Stimulated activated effector memory CD8-positive, alpha-beta T cell treated with anti-CD3 and anti-CD28 coated beads, Interleukin-12 subunit alpha, Interleukin-12 subunit beta, amount 100 ng/mL, for 72 hours (primary cell): ENCODE measurements at regions not wholly inside any gene's neighbourhood (a gene's known extent, or its start where the extent isn't known, plus 50 kb on each side); places are given as distances from the start of the nearest gene placed in this dataset.
"Not testable (repeated sequence)": the region's sequence is repeated elsewhere in the genome, so short reads cannot be mapped to it uniquely, and the experiment has no call there.

Experiments
- ATAC-seq: fragments of 150-1000 bp; cut with Tn5 transposase; 2 replicates; pipeline ENCODE4 v1.10.0; 2021
- DNase-seq, 2 donors: peaks; one replicate each; pipeline ENCODE4 v3.0.0; 2021 to 2022; ENCODE audit warnings: low spot score in 2 of 2
- H3K27ac Mint-ChIP-seq: one replicate; pipeline ENCODE4 v1.8.0; 2022; ENCODE audit warnings: mild to moderate bottlenecking, mixed read lengths
- H3K36me3 Mint-ChIP-seq: one replicate; pipeline ENCODE4 v1.8.0; 2022; ENCODE audit warnings: mild to moderate bottlenecking, mixed read lengths
- H3K4me1 Mint-ChIP-seq: one replicate; pipeline ENCODE4 v1.8.0; 2022; ENCODE audit warnings: mixed read lengths
- H3K4me3 Mint-ChIP-seq: one replicate; pipeline ENCODE4 v1.8.0; 2022; ENCODE audit warnings: mild to moderate bottlenecking, mixed read lengths
- H3K9me3 Mint-ChIP-seq: one replicate; pipeline ENCODE4 v1.8.0; 2022; ENCODE audit warnings: mixed read lengths

DNA sequence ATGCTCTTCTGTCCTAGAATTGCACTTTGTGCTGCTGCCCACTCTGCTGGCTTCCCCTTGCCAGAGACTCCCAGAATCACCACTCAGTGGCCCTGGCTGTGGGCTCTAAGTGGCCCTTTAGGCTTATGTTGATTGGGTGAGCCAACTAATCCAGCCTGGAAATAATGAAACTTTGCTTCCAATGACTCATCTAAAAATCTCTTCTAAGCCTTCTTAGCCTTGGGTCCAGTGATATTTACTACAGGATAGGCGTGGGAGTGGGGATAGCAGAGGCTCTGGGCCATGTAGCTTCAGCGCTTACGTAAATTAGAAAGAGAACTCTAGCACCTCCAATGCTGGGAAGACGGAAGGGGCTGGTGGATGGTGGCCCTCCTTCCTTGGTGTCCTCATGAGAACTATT, 137.9 kb downstream of the TTC8 start:
- Mint-ChIP-seq H3K4me3 (no peak overlapping the region), H3K36me3 (no peaks in the 10 kb centered on the region), H3K4me1 (no peaks in the 10 kb centered on the region), H3K27ac (no peak overlapping the region), H3K9me3 (no peaks in the 10 kb centered on the region)
- no peak for DNase-seq
- no peak for ATAC-seq

DNA sequence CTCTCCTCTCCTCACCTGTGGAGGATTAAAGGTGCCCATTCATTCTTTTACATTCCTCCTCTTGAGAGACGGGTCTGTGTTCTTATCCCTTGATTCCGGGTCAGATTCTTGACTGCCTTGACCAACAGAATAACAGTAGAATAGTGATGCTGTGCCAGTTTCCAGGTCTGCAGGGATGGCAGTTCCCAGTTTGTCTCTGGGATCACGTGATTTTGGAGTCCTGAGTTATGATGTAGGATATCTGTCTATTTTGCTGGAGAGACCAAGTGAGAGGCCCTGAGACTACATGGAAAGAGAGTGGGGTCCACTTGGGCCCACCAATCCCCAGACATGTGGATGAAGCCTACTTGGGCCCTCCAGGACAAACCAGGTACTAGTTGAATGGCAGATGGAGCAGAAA, 142.8 kb downstream of the TTC8 start:
- no peak overlapping the region for H3K4me3 Mint-ChIP-seq
- H3K4me1 Mint-ChIP-seq = no peaks in the 10 kb centered on the region
- H3K27ac Mint-ChIP-seq = no peak overlapping the region
- H3K9me3 Mint-ChIP-seq = no peaks in the 10 kb centered on the region
- no peaks in the 10 kb centered on the region for H3K36me3 Mint-ChIP-seq
- DNase-seq (no peak), ATAC-seq (no peak)

DNA sequence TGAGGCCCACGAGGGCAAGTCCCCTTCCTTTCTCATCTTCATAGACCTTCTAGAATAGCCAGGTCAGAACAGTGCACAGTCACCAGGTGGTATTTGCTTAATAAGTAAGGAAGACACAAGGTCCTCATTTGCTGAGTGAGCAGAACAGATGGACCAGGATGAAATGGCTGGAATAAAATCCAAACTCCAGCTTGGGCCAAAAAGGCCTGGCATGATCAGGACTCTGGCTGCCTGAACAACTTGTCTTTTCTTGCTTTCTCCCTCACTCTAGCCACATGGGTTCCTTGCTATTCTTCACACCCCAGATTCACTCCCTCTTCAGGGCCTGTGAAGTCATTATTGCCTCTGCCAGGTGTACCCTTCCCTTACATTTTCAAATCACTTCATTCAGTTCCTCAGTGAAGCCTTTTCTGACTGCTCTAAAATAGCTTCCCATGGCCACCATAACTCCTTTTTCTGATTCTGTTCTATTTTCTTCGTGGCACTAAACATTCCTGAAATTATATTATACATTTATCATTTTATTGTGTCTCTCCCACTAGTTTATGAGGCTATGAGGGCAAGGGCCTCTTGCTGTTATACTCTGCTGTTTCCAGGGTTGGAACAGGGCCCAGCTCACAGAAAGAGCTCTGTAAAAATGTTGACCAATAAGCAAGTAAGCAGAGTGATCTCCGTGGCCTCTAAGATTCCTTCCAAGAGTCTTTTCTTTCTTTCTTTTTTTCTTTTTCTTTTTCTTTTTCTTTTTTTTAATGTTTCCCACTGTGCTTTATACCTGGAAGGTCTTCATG, 150.8 kb downstream of the TTC8 start:
- H3K9me3 Mint-ChIP-seq = peaks cover 5% of the 10 kb centered on the region
- H3K4me1 Mint-ChIP-seq = peaks cover 5% of the 10 kb centered on the region
- DNase-seq = no peak
- H3K36me3 Mint-ChIP-seq = no peaks in the 10 kb centered on the region
- ATAC-seq = no peak
- H3K4me3 Mint-ChIP-seq = no peak overlapping the region
- no peak overlapping the region for H3K27ac Mint-ChIP-seq

DNA sequence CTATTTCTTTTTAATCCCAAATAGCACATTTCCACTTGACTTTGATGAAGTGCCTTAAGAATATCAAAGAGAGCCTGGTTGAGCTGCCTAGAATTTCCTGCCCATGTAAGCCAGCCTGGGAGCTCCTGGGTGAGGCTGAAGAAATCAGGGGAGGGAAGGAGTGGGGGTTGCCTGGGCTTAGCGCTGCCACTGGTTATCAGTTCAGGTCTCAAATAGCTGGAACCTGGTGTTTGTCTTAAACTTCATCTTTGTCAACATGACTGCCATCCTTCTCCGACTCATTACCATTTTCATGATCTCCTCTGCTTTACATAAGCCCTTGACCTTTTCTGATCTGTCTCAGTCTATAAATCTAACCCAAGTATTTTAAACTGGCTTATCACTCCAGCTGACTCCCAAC, 151.5 kb downstream of the TTC8 start:
- no peak for DNase-seq
- Mint-ChIP-seq H3K4me1 (peaks cover 5% of the 10 kb centered on the region), H3K4me3 (no peak overlapping the region), H3K27ac (no peak overlapping the region), H3K36me3 (no peaks in the 10 kb centered on the region), H3K9me3 (peaks cover 5% of the 10 kb centered on the region)
- ATAC-seq = no peak

DNA sequence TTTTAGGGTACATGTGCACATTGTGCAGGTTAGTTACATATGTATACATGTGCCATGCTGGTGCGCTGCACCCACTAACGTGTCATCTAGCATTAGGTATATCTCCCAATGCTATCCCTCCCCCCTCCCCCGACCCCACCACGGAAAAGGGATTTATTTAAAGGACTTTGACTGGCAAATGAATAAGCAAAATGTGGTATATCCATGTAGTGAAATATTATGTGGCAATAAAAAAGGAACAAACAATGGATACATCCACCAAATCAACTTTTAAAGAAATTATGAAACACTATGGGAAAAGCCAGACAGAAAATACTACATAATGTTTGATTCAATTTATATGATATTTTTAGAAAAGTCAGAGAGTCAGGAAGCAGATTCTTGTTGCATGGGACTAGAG, 156.5 kb downstream of the TTC8 start:
- not testable (repeated sequence) for H3K27ac Mint-ChIP-seq, H3K36me3 Mint-ChIP-seq, H3K4me1 Mint-ChIP-seq

DNA sequence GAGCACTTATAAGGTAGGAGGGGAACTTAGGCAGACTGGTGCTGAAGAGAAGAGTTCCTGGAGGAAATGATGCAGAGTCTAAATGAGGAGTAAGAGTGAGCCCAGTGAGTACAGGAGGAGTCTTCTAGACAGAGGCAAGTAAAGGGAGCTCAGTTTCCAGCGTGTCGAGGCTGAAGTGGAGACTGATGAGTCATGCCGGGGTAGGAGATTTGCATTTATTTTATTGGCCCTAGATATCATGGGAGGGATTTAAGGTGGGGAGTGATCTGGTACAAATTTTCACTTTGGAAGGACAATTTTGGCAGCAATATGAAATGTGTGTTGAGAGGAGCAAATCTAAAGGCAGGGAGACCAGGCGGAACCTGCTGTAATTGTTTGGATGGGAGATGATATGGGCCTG, 157.5 kb downstream of the TTC8 start:
- H3K9me3 Mint-ChIP-seq = peaks cover 10% of the 10 kb centered on the region
- no peaks in the 10 kb centered on the region for H3K36me3 Mint-ChIP-seq
- H3K27ac Mint-ChIP-seq = no peak overlapping the region
- H3K4me3 Mint-ChIP-seq = no peak overlapping the region
- no peak for DNase-seq
- H3K4me1 Mint-ChIP-seq = peaks cover 5% of the 10 kb centered on the region
- ATAC-seq = no peak

More for the DNA sequence above, 156.5 kb downstream of the TTC8 start:
- not testable (repeated sequence) for ATAC-seq, H3K9me3 Mint-ChIP-seq, DNase-seq, H3K4me3 Mint-ChIP-seq

DNA sequence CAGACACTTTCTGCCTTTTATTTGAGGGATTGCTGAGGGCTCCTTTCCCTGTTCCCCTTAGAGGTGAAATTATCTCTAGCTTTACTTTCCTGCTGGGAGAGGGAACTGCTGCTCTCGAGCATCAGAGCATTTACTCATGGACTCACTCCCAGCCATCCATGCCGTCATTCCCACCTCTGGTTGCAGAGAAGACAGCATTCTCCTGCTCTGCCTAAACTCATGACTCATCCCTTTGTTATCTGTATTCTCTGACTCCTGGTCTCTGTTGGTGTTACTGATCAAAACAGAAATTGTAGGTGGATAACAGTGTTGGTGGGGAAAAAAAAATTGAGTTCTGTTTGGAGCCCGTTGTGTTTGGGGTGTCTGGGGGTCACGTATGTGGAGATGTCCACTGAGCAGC, 159.3 kb downstream of the TTC8 start:
- Mint-ChIP-seq H3K36me3 (no peaks in the 10 kb centered on the region), H3K9me3 (peaks cover 5% of the 10 kb centered on the region), H3K4me3 (no peak overlapping the region), H3K27ac (no peak overlapping the region), H3K4me1 (no peaks in the 10 kb centered on the region)
- no peak for ATAC-seq
- DNase-seq = no peak

DNA sequence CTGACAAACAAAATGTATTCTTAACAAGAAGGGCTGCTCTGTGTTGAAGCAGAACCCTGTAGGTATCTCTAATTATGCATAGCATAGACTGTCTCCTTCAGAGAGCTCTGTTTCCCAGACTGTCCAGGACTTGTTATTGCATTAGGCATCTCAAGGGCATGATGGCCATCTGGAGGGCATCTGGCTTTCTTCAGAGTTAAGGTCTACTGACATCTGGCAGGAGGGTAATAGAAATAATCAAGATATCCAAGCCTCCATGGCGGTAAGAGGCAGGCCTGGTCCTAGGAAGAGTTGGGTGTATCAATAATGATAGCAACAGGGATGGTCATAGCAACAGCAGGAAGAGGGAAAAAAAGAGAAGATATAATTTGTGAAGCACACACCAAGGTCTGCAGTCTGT, 161.2 kb downstream of the TTC8 start:
- Mint-ChIP-seq H3K9me3 (peaks cover 5% of the 10 kb centered on the region), H3K4me1 (no peaks in the 10 kb centered on the region), H3K36me3 (no peaks in the 10 kb centered on the region), H3K4me3 (no peak overlapping the region), H3K27ac (no peak overlapping the region)
- ATAC-seq (no peak), DNase-seq (no peak)

DNA sequence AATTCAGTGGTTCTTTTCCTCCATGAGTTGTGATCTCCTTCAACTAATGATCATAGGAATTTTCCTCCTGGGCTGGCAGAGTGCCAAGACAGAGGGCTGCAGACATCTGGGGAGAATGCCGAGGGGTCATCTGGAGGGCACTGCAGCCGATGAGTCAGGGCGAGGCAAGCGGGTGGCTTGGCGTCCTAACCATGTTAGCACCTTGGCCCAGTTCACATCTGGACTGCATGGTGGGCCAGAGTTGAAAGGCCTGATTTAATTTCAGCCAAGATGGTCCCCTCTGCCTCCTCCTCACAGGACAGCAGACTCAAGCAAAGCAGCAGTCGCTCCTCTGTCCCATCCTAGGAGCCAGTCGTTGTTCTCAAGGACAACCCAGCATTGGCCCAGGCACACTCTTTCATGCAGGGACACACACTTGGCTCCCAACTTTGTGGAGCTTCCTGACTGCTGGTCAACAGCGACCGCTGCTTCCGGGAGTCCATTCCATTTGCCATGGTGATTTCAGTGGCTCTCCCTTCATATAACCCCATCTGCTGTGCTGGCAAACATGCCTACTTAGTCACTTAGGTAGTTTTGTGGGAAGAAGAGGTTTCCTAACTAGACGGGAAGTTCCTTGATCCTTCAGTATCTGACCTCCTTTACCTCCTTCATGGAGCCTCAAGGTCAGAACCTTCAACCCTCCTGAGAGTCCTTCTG, 161.8 kb downstream of the TTC8 start:
- Mint-ChIP-seq H3K4me1 (no peaks in the 10 kb centered on the region), H3K36me3 (no peaks in the 10 kb centered on the region), H3K9me3 (peaks cover 5% of the 10 kb centered on the region), H3K4me3 (no peak overlapping the region), H3K27ac (no peak overlapping the region)
- ATAC-seq (no peak), DNase-seq (no peak)

DNA sequence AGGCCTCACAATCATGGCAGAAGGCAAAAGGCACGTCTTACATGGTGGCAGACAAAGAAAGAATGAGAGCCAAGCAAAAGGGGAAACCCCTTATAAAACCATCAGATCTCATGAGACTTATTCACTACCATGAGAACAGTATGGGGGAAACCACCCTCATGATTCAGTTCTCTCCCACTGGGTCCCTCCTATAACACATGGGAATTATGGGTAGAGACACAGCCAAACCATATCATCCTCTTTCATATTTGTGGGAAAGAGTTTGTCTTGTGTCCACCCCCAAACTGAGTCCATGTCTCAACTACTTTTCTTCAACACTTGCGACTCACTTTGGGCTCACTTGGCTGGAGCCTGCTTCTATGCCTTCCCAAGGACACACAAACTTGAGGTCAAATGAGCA, 162.5 kb downstream of the TTC8 start:
- not testable (repeated sequence) for H3K4me1 Mint-ChIP-seq, H3K36me3 Mint-ChIP-seq, DNase-seq, H3K4me3 Mint-ChIP-seq, H3K27ac Mint-ChIP-seq, H3K9me3 Mint-ChIP-seq, ATAC-seq

DNA sequence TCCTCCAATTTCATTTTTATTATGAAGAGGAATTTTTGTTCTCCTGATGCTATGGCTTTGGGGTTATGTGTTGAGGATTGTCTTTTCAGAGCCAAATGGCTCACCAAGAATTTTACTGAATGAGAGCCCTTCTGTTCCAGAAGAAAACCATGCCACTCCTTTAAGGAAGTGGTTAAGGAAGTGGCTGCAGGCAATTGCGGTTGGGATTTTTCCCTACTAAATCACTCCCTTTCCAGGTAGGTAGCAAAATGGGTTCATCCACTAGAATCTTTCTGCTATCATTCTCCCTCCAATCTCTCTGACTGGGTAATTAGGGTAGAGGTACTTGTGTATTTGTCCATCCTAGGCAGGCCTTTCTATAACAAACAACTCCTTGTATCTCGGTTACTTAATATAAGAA, 163.1 kb downstream of the TTC8 start:
- Mint-ChIP-seq H3K36me3 (no peaks in the 10 kb centered on the region), H3K4me3 (no peak overlapping the region), H3K27ac (no peak overlapping the region), H3K9me3 (peaks cover 5% of the 10 kb centered on the region), H3K4me1 (no peaks in the 10 kb centered on the region)
- no peak for DNase-seq
- ATAC-seq = no peak

DNA sequence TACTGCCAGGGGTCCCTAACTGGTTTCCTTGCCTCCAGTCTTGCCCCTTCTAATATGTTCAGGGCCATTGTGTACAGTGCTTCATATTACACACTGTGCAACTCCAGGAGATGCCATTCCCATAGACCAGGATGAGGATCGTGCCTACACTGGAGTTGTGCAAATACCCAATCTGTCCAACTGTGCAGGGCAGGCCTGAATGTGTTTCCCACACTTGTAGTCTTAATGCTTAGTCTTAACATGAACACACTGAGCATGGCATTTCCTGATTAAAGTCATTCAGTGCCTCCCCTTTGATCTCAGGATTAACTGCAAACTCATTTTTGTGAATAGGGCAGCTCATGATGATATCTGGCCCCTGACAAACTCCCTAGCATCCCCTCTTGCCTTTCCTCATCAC, 165.5 kb downstream of the TTC8 start:
- Mint-ChIP-seq H3K4me3 (no peak overlapping the region), H3K9me3 (peaks cover 5% of the 10 kb centered on the region), H3K36me3 (no peaks in the 10 kb centered on the region), H3K27ac (no peak overlapping the region), H3K4me1 (no peaks in the 10 kb centered on the region)
- no peak for DNase-seq
- no peak for ATAC-seq

DNA sequence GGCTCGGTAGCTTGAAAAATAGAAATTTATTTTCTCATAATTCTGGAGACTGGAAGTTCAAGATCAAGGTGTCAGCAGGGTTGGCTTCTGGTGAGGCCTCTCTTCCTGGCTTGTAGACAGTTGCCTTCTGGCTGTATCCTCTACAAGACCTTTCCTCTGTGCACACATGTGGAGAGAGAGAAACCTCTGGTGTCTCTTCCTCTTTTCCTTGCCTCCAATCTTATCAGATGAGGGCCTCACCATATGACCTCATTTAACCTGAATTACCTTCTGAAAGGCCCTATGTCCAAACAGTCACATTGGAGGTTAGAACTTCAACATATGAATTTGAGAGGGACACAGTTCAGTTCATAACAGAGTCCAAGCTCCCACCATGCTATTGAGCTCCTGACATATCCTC, 166.4 kb downstream of the TTC8 start:
- no peak overlapping the region for H3K27ac Mint-ChIP-seq
- no peaks in the 10 kb centered on the region for H3K36me3 Mint-ChIP-seq
- no peak overlapping the region for H3K4me3 Mint-ChIP-seq
- peaks cover 2% of the 10 kb centered on the region for H3K9me3 Mint-ChIP-seq
- ATAC-seq (no peak), DNase-seq (no peak)
- no peaks in the 10 kb centered on the region for H3K4me1 Mint-ChIP-seq

DNA sequence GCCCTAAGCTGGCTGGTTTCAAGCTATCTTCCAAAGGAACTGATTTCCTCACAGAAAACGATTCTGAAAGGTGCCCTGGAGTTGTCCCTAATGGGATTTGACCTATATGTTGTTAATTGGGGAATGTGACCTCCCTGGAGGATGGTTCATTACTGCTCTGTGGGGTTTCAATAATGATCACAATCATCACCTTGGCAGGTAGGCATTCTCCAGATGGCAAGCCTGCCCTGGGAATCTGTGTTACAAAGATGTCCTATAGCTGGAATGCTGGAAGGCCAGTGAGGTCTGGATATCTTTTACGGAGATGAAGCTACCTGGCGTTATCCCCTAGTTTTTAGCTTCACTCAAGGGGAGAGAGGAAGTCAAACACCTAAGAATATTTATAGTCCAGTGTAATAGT, 167.6 kb downstream of the TTC8 start:
- no peaks in the 10 kb centered on the region for H3K9me3 Mint-ChIP-seq
- no peak overlapping the region for H3K4me3 Mint-ChIP-seq
- H3K36me3 Mint-ChIP-seq = no peaks in the 10 kb centered on the region
- H3K27ac Mint-ChIP-seq = no peak overlapping the region
- ATAC-seq (no peak), DNase-seq (no peak)
- H3K4me1 Mint-ChIP-seq = no peaks in the 10 kb centered on the region

DNA sequence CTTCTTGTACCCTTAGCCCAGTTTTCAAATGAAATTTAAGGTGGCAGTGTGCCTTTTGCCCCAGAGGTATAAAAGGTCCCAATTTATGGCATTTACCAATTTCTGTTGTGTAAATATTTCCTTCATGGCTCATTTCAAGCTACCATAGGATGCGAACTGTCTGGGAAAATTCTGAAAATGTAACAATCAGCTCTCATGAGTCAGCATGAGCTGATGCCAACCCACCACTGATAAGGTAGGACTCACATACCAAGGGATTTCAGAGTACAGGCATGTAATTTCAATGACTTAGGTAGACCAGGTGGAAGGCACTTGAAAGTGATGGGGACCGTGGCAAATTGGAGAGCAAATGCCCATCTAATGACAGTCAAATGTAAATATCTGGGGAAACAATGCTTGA, 169.5 kb downstream of the TTC8 start:
- H3K9me3 Mint-ChIP-seq = no peaks in the 10 kb centered on the region
- H3K36me3 Mint-ChIP-seq = no peaks in the 10 kb centered on the region
- ATAC-seq = no peak
- H3K4me1 Mint-ChIP-seq = no peaks in the 10 kb centered on the region
- DNase-seq = no peak
- no peak overlapping the region for H3K4me3 Mint-ChIP-seq
- no peak overlapping the region for H3K27ac Mint-ChIP-seq

DNA sequence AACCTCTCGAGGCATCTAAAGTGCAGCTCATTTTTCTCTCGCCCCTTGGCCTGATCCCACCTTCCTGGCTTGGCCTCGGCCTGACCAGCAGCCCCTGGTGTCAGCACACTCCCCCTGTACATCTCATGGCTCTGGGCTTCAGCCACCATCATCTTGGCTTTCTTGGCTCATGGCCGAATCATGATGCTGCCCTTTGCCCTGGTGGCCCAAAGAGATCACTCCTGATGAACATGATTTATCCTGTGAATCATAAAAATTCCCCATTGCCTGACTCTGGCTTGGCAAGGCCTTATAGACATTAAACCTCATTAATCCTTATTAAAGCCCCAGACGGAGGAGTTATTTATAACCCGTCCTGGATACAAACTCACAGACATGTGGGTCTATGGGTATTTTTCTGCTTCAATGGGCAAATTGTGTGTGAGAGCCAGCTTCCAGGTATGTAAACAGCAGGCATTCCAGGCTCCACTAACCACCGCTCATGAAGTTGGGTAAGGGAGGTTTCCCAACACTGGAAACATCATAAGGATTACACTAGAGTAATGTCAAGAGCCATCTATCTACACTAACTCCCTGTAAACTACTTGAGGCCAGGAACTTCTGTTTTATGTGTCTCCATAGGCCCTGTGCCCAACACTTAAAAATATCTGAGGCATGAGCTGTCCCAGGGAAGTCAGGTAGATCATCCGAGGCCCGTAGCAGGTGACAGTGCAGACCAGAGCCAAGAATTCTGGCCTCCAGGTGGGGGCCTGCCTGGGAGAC, 171.2 kb downstream of the TTC8 start:
- ATAC-seq (no peak), DNase-seq (no peak)
- no peak overlapping the region for H3K27ac Mint-ChIP-seq
- peaks cover 2% of the 10 kb centered on the region for H3K4me1 Mint-ChIP-seq
- no peaks in the 10 kb centered on the region for H3K36me3 Mint-ChIP-seq
- H3K4me3 Mint-ChIP-seq = no peak overlapping the region
- no peaks in the 10 kb centered on the region for H3K9me3 Mint-ChIP-seq
